NK-92 (cell line): ENCODE measurements at regions not wholly inside any gene's neighbourhood (a gene's known extent, or its start where the extent isn't known, plus 50 kb on each side); places are given as distances from the start of the nearest gene placed in this dataset.

Experiments used
- DNase-seq: peaks from one replicate; lab custom pipeline; 2025; ENCODE audit not compliant: unreplicated experiment; lab: John Stamatoyannopoulos, UW

DNA sequence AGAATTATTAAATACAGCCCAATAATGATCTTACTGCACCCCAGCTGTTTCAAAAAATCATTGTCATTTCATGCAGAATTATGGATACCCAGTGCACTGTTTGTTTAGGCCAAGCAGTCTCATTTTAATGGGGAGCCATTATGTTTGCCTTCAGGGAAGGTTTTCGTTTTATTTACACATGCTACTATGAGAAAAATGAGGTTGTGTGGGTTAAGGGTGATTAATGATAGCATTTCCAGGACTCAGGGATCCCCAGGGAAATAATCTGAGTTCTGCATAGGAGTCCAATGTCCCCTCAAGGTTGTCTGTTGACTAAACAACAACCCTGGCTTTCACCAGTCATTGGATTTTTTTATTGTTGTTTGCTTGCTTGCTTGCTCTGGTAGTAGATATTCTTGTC lies 71.0 kb upstream of the ZP4 start:
- DNase-seq = no peak

- no peak for DNase-seq
These were observed 69.1 kb upstream of the ZP4 start for GRCh38 chr1:237959838-237960237.

- no peak for DNase-seq
These were observed 62.5 kb upstream of the ZP4 start for GRCh38 chr1:237953238-237953637.
